ENCODE measurements at regions not wholly inside any gene's neighbourhood (a gene's known extent, or its start where the extent isn't known, plus 50 kb on each side); places are given as distances from the start of the nearest gene placed in this dataset.

- POLR2A ChIA-PET (ENCODE audit: unreplicated experiment): no interaction called here
- Histone ChIP-seq H3K4ac (ENCODE audit: low read depth, low read length) (no peak overlapping the region), H2AK9ac (replicated peaks; ENCODE audit: low read depth, low read length, poor library complexity) (no peak overlapping the region), H4K5ac (ENCODE audit: low read depth, low read length) (no peak overlapping the region), H3K14ac (replicated peaks; ENCODE audit: low read depth, low read length) (no peak overlapping the region), H3K4me1 (ENCODE audit: control insufficient read depth, insufficient read depth, low read length) (no peaks in the 10 kb centered on the region), H3K4me3 (ENCODE audit: insufficient read depth, low read depth, low read length) (no peak overlapping the region), H3K36me3 (ENCODE audit: control insufficient read depth, insufficient read depth, low read length) (no peaks in the 10 kb centered on the region), H3K27me3 (ENCODE audit: control insufficient read depth, insufficient read depth, low read length) (no peaks in the 10 kb centered on the region), H3K27ac (ENCODE audit: insufficient read depth, low read length) (no peak overlapping the region), H3K9me3 (ENCODE audit: control insufficient read depth, insufficient read depth, low read length) (peaks cover 2% of the 10 kb centered on the region), H2AK5ac (ENCODE audit: low read depth, low read length) (no peak overlapping the region), H3K56ac (ENCODE audit: extremely low read depth, insufficient read depth, low read length) (no peak overlapping the region), H2BK5ac (ENCODE audit: low read depth, low read length, poor library complexity, severe bottlenecking) (no peak overlapping the region), H3K9me1 (ENCODE audit: insufficient read depth, low read length) (no peaks in the 10 kb centered on the region), H4K91ac (ENCODE audit: insufficient read depth, low read depth, low read length) (no peak overlapping the region), H4K20me1 (ENCODE audit: insufficient read depth, low read length) (no peaks in the 10 kb centered on the region), H2BK120ac (ENCODE audit: low read depth, low read length) (no peak overlapping the region), H4K8ac (ENCODE audit: low read depth in 2 of 2, low read length in 2 of 2) (no peak overlapping the region), H2BK20ac (ENCODE audit: low read depth, low read length) (no peak overlapping the region), H2BK15ac (ENCODE audit: low read depth, low read length) (no peak overlapping the region), H3K79me1 (ENCODE audit: low read depth in 1 of 2, low read length in 2 of 2) (no peaks in the 10 kb centered on the region), H3K23ac (ENCODE audit: low read depth, low read length) (no peak overlapping the region), H3K4me2 (ENCODE audit: low read depth, low read length) (no peak overlapping the region), H3K9ac (ENCODE audit: low read depth, low read length) (no peak overlapping the region), H3K18ac (ENCODE audit: low read depth, low read length) (no peak overlapping the region), H2AFZ (replicated peaks; ENCODE audit: low read length, poor library complexity) (no peak overlapping the region)
- WGBS, 2 experiments (ENCODE audit: extremely low coverage in 2 of 2, insufficient read length in 1 of 2): 90% methylated on average over 2 of the region's 9 CpGs; no CpG with 5 or more reads in 1 of the 2 experiments
- BruUV-seq (replicated peaks): no TSS peak
- in situ Hi-C loops (cut with MboI; ENCODE audit: low sequenced_read_pairs) (no loop called here), dilution Hi-C loops (cut with HindIII; ENCODE audit: low sequenced_read_pairs, unreplicated experiment) (no loop called here), intact Hi-C loops (cut with micrococcal nuclease) (no loop called here)
- CTCF ChIA-PET: no interaction called here
- TF ChIP-seq CTCF (conservative IDR thresholded peaks at IDR 0.05; ENCODE audit: low read depth, low read length): no peak
- ATAC-seq (ENCODE audit: low read depth) (no peak), DNase-seq (no peak)
Measured at GRCh38 chr14:42311876-42312275, 705.2 kb downstream of the LRFN5 start.
